Lung (tissue), 11 donors: ENCODE measurements at regions not wholly inside any gene's neighbourhood (a gene's known extent, or its start where the extent isn't known, plus 50 kb on each side); places are given as distances from the start of the nearest gene placed in this dataset.

Source experiments
- ATAC-seq: fragments of 200-7000 bp; cut with Tn5 transposase; one replicate; pipeline ENCODE4 v1.9.1; 2020; ENCODE audit warnings: moderate number of reproducible peaks; ENCODE audit not compliant: insufficient read depth, low FRiP score
- DNase-seq, 3 donors: peaks; one replicate each; pipeline ENCODE4 v3.0.0-alpha.2; 2013 to 2017
- H3K27ac ChIP-seq, 2 donors: one replicate each; pipeline ENCODE4 v1.5.1; 2013; ENCODE audit warnings: mild to moderate bottlenecking in 2 of 2, moderate library complexity in 2 of 2, control low read depth in 1 of 2, inconsistent platforms in 1 of 2, low read depth in 1 of 2, low read length in 1 of 2
- H3K27me3 ChIP-seq, 3 donors: one replicate each; pipeline ENCODE4 v1.5.1; 2013; ENCODE audit warnings: low read length in 2 of 3; ENCODE audit not compliant: control insufficient read depth in 3 of 3, insufficient read depth in 3 of 3
- H3K36me3 ChIP-seq, 4 donors: one replicate each; pipeline ENCODE4 v1.5.1; 2013; ENCODE audit warnings: low read length in 4 of 4, mild to moderate bottlenecking in 1 of 4, moderate library complexity in 1 of 4; ENCODE audit not compliant: control insufficient read depth in 4 of 4, insufficient read depth in 4 of 4
- H3K4me1 ChIP-seq, 5 donors: one replicate each; pipeline ENCODE4 v1.5.1; 2013; ENCODE audit warnings: low read length in 5 of 5, mild to moderate bottlenecking in 2 of 5, moderate library complexity in 1 of 5; ENCODE audit not compliant: control insufficient read depth in 5 of 5, insufficient read depth in 5 of 5
- H3K4me3 ChIP-seq: one replicate; pipeline ENCODE4 v1.5.1; 2013; ENCODE audit warnings: mild to moderate bottlenecking, control low read depth, moderate library complexity
- H3K9ac ChIP-seq, 2 donors: one replicate each; pipeline ENCODE4 v1.5.1; 2013; ENCODE audit warnings: low read length in 2 of 2, control low read depth in 1 of 2; ENCODE audit not compliant: insufficient read depth in 1 of 2
- H3K9me3 ChIP-seq, 4 donors: one replicate each; pipeline ENCODE4 v1.5.1; 2013; ENCODE audit warnings: low read length in 3 of 4, mild to moderate bottlenecking in 1 of 4, moderate library complexity in 1 of 4; ENCODE audit not compliant: control insufficient read depth in 4 of 4, insufficient read depth in 3 of 4
- WGBS, 2 donors: extraction: QIAGEN DNeasy Blood & Tissue Kit; methylation state at CpG; one replicate each; pipeline ENCODE4 v1.1.7; 2013; 5-methylcytosine and 5-hydroxymethylcytosine counted together
- TF ChIP-seq, protein P1 (sequence below): IDR thresholded peaks from 2 replicates; pipeline ENCODE4 v1.5.1; 2012; ENCODE audit warnings: mild to moderate bottlenecking; ENCODE audit errors: control extremely low read depth, extremely low read depth
- donor health status: control.
- donor health status: control.
- donor health status: Bipolar disorder and iron deficiency.
- donor health status: healthy.
- donor health status: DM: yes; HTN: yes; CAD: no.

DNA sequence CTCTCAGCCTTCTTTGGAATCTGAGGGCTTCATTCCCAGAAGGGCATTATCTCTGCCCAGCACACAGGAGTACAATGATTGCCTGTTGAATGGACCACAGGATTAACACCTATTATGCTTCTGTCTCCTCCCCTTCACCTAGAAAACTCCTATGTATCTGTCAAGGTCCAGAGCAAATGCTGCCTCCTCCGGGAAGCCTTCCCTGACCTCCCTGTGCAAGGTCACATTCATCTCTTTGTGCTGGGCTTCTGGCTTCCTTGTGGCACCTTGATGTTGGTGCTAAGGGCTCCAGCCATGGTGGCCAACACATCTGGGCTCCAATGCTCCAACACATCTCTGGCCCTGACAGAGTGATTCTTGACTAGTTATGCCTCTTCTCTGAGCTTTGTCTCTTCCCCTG is 49.9 kb upstream of the ATP2B2 start:
- Histone ChIP-seq H3K27ac (no peak overlapping the region), H3K9ac (no peak overlapping the region), H3K9me3 (peaks cover 0 to 6% (median 0%) of the 10 kb centered on the region in 4 donors), H3K36me3 (no peaks in the 10 kb centered on the region), H3K27me3 (peaks cover 0 to 10% (median 0%) of the 10 kb centered on the region in 3 donors), H3K4me1 (no peaks in the 10 kb centered on the region), H3K4me3 (no peak overlapping the region)
- no peak for ATAC-seq
- WGBS, 2 donors: 83 to 89% methylated on average over 1 of the region's 1 CpG
- DNase-seq: no peak
- TF ChIP-seq, protein P1, sequence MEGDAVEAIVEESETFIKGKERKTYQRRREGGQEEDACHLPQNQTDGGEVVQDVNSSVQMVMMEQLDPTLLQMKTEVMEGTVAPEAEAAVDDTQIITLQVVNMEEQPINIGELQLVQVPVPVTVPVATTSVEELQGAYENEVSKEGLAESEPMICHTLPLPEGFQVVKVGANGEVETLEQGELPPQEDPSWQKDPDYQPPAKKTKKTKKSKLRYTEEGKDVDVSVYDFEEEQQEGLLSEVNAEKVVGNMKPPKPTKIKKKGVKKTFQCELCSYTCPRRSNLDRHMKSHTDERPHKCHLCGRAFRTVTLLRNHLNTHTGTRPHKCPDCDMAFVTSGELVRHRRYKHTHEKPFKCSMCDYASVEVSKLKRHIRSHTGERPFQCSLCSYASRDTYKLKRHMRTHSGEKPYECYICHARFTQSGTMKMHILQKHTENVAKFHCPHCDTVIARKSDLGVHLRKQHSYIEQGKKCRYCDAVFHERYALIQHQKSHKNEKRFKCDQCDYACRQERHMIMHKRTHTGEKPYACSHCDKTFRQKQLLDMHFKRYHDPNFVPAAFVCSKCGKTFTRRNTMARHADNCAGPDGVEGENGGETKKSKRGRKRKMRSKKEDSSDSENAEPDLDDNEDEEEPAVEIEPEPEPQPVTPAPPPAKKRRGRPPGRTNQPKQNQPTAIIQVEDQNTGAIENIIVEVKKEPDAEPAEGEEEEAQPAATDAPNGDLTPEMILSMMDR: no peak

DNA sequence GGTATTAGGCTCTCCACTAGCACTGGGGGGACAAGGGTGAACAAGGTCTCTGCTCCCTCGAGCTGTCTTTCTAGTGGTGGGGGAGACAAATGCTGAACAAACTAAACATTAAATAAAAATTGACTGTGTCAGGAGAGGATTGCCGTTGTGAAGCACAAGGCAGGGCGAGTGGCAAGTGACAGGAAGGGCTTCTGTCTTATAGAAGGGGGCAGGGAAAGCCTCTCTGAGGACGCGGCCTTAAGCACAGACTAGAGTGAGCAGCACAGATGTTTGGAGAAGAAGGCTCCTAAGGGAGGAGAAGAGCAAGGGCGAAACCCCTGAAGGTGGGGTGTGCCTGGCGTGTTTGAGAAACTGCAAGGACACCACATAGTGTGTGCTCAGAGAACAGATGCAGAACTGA is 50.9 kb upstream of the ATP2B2 start:
- H3K9ac ChIP-seq: no peak overlapping the region

DNA sequence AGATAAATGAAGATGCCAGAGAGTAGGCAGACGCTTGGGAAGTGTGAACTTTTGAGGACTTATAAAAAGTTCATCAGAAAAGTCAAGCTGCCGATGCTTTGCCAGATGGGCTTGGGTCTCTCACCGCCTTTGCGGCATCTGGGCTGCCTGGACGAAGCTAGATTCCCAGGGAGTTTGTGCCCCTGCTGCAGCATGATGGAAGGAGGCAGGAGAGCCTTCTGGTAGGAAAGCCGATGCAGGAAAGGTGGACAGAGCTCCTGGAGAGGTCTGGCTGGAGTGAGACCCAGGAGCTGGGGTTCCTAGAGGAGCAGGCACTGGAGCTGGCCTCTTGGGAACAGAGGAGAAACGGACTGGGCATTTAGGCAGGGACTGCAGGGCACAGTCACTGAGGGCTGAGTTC is 51.9 kb upstream of the ATP2B2 start:
- 76 to 79% methylated on average over 7 of the region's 7 CpGs for WGBS, 2 donors
- no peak for DNase-seq

More for the DNA sequence above, 50.9 kb upstream of the ATP2B2 start:
- no peaks in the 10 kb centered on the region for H3K4me1 ChIP-seq
- H3K36me3 ChIP-seq: no peaks in the 10 kb centered on the region
- TF ChIP-seq, protein P1: no peak
- WGBS, 2 donors: 55 to 71% methylated on average over 7 of the region's 7 CpGs
- ATAC-seq (no peak), DNase-seq (no peak)
- H3K9me3 ChIP-seq: peaks cover 0 to 6% (median 0%) of the 10 kb centered on the region in 4 donors
- H3K27ac ChIP-seq: no peak overlapping the region
- peaks cover 0 to 10% (median 0%) of the 10 kb centered on the region in 3 donors for H3K27me3 ChIP-seq
- no peak overlapping the region for H3K4me3 ChIP-seq

More for the DNA sequence above, 51.9 kb upstream of the ATP2B2 start:
- TF ChIP-seq, protein P1: no peak
- Histone ChIP-seq H3K4me1 (no peaks in the 10 kb centered on the region), H3K4me3 (no peak overlapping the region), H3K27ac (no peak overlapping the region), H3K36me3 (no peaks in the 10 kb centered on the region), H3K27me3 (peaks cover 0 to 10% (median 0%) of the 10 kb centered on the region in 3 donors), H3K9ac (no peak overlapping the region), H3K9me3 (peaks cover 0 to 8% (median 0%) of the 10 kb centered on the region in 4 donors)
- no peak for ATAC-seq
